Omental fat pad (tissue), 3 donors: ENCODE measurements at regions not wholly inside any gene's neighbourhood (a gene's known extent, or its start where the extent isn't known, plus 50 kb on each side); places are given as distances from the start of the nearest gene placed in this dataset.

Experiments
- ATAC-seq: fragments of 150-250 bp; one replicate; pipeline ENCODE4 v1.9.1; 2016; ENCODE audit warnings: mild to moderate bottlenecking, moderate library complexity; ENCODE audit not compliant: low FRiP score
- DNase-seq: peaks from one replicate; pipeline ENCODE4 v3.0.0-alpha.2; 2019; ENCODE audit warnings: low spot score
- TF ChIP-seq, protein P1 (sequence below), 3 donors: fragments of 450-650 bp; IDR thresholded peaks; one replicate each; pipeline ENCODE4 v1.5.1; 2016 to 2017; ENCODE audit warnings: antibody characterized with exemption in 3 of 3, mild to moderate bottlenecking in 3 of 3, moderate library complexity in 2 of 3

DNA sequence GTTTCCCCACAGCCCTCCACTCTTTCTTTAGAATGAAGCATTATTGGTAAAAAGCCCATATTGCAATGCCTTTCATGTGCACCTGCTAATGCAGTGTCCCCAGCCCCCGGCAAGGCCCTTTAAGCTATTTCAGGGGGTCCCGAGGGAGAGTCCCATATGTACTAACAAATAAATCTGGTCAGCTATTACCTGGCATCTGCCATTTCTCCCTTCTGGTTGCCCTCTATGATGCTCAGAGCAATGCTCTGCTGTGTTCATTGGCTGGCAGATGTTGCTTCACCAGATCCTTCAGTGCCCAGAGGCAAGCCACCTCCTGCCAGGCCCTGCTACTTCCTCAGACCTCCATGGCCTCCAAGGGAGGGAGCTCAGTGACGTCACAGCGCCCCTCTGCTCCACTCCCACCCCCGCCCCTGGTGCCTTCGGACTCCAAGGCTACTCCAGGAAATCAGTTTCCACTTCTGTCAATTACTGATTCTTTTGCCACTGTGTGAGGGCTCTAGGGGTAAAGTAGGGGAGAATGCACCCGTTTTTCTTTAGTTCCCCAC, 201.1 kb upstream of the GLRA1 start:
- TF ChIP-seq, protein P1, sequence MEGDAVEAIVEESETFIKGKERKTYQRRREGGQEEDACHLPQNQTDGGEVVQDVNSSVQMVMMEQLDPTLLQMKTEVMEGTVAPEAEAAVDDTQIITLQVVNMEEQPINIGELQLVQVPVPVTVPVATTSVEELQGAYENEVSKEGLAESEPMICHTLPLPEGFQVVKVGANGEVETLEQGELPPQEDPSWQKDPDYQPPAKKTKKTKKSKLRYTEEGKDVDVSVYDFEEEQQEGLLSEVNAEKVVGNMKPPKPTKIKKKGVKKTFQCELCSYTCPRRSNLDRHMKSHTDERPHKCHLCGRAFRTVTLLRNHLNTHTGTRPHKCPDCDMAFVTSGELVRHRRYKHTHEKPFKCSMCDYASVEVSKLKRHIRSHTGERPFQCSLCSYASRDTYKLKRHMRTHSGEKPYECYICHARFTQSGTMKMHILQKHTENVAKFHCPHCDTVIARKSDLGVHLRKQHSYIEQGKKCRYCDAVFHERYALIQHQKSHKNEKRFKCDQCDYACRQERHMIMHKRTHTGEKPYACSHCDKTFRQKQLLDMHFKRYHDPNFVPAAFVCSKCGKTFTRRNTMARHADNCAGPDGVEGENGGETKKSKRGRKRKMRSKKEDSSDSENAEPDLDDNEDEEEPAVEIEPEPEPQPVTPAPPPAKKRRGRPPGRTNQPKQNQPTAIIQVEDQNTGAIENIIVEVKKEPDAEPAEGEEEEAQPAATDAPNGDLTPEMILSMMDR (IDR thresholded peaks at IDR 0.05): no peak
- DNase-seq (no peak), ATAC-seq (no peak)

- TF ChIP-seq, protein P1 (IDR thresholded peaks at IDR 0.05): no peak
- ATAC-seq: peak; percentile 33
- DNase-seq: no peak
Observed at GRCh38 chr5:152124409-152125041, 199.9 kb upstream of the GLRA1 start.

DNA sequence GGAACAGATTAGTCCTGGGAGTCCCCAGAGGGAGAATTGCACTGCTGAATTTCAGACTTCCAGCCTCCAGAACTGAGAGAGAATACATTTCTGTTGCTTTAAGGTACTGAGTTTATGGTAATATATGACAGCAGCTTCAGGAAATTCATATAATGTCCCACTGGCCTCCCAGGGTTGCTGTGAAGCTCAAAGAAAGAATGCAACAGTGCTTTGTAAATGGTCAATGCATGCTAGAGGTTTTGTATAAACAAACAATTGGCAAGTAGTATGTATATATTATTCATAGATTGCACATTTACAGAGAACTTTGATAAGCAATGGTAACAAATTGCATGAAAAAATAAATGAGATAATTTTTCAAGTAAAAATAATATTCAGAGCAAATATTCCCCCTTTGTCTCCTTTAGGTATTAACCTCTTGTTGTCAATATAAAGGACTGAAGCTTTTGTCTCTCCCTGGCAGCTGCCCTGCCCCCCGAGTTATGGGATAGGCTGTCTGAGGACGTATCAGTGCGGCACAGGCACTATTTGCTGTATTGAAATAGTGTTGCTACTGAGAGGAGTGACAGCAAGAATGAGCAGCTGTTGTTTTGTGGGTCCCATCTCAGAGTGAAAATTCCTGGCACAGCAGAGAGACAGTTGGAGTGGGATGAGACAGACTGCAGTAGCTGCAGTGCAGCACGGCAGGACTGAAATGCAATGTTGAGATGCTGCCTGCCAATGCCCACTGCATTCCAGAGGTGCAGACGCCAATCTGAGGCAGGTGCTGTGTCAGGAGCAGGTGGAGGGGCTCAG, 194.2 kb upstream of the GLRA1 start:
- TF ChIP-seq, protein P1 (IDR thresholded peaks at IDR 0.05): no peak
- no peak for ATAC-seq
- no peak for DNase-seq

GRCh38 chr5:152116934-152117333, 192.3 kb upstream of the GLRA1 start:
- DNase-seq: no peak
- ATAC-seq: no peak
- TF ChIP-seq, protein P1 (IDR thresholded peaks at IDR 0.05): no peak

DNA sequence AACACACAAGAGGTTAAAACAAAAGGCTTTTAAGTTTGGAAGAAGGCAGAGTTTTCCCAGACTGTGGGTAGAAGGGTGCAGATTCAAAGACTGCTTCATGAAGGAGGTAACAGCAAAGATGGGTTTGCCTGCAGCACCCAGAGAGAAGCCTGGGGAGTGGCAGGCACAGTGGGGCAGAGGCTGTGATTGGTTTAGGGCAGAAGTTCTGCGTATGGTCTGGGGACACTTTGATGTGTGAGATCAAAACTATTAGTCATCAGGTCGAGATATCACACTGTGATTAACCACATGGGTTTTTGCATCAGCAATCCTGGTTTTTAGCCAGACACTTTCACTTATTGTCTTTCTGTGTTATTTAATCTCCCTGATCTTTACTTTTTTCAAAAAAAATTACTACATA, 188.8 kb upstream of the GLRA1 start:
- DNase-seq: no peak
- TF ChIP-seq, protein P1 (IDR thresholded peaks at IDR 0.05): no peak

DNA sequence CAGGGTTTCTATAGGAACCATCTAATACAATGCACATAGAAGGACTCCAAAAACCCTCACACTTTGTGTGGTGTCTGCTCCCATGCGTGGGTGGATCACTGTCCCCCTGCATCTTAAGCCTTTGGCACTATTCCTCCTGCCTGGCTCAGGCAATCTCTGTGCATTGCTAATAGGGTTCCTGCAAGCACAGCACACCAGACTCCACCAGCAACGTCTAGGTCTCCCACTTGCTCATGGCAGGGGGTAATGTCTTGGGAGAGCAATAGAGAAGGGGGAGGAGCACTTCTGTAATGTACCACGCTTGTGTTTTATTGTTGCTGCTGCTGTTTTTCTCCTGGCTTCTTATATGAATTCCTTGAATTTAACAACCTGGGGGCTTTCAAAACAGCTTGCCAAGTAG, 182.6 kb upstream of the GLRA1 start:
- DNase-seq: no peak
- TF ChIP-seq, protein P1 (IDR thresholded peaks at IDR 0.05): no peak
- no peak for ATAC-seq

More for the DNA sequence above, 188.8 kb upstream of the GLRA1 start:
- ATAC-seq: no peak
